ENCODE measurements at regions not wholly inside any gene's neighbourhood (a gene's known extent, or its start where the extent isn't known, plus 50 kb on each side); places are given as distances from the start of the nearest gene placed in this dataset.
A peak's percentile ranks its signal among the peaks of the same experiment; 100 is the strongest.

GRCh38 chr9:82466616-82467260 is 478.2 kb downstream of the SPATA31D1 start:
- Histone ChIP-seq H3K4me3 (ENCODE audit: low read length in 3 of 3) (no peak overlapping the region), H3K9me3 (ENCODE audit: control insufficient read depth in 3 of 3, low read length in 3 of 3) (no peaks in the 10 kb centered on the region)

GRCh38 chr9:82467436-82467835 is 478.9 kb downstream of the SPATA31D1 start:
- Histone ChIP-seq H3K4me3 (ENCODE audit: low read length in 3 of 3) (no peak overlapping the region), H3K9me3 (ENCODE audit: control insufficient read depth in 3 of 3, low read length in 3 of 3) (peaks cover 0 to 5% (median 0%) of the 10 kb centered on the region in 3 donors), H3K27me3 (ENCODE audit: control insufficient read depth in 3 of 3, insufficient read depth in 3 of 3, low read length in 3 of 3) (no peaks in the 10 kb centered on the region), H3K4me1 (ENCODE audit: control insufficient read depth in 3 of 3, insufficient read depth in 3 of 3, low read length in 3 of 3) (peaks cover 0 to 2% (median 0%) of the 10 kb centered on the region in 3 donors), H3K9ac (ENCODE audit: low read depth in 1 of 3, low read length in 3 of 3) (no peak overlapping the region), H3K36me3 (ENCODE audit: control insufficient read depth in 3 of 3, insufficient read depth in 3 of 3, low read length in 3 of 3) (no peaks in the 10 kb centered on the region), H3K27ac (ENCODE audit: low read depth, low read length) (no peak overlapping the region)

More at GRCh38 chr9:82466616-82467260, 478.2 kb downstream of the SPATA31D1 start:
- H3K27me3 ChIP-seq (ENCODE audit: control insufficient read depth in 3 of 3, insufficient read depth in 3 of 3, low read length in 3 of 3) = no peaks in the 10 kb centered on the region
- H3K4me1 ChIP-seq (ENCODE audit: control insufficient read depth in 3 of 3, insufficient read depth in 3 of 3, low read length in 3 of 3) = peaks cover 0 to 2% (median 0%) of the 10 kb centered on the region in 3 donors
- no peaks in the 10 kb centered on the region for H3K36me3 ChIP-seq (ENCODE audit: control insufficient read depth in 3 of 3, insufficient read depth in 3 of 3, low read length in 3 of 3)
- no peak overlapping the region for H3K27ac ChIP-seq (ENCODE audit: low read depth, low read length)
- no peak overlapping the region for H3K9ac ChIP-seq (ENCODE audit: low read depth in 1 of 3, low read length in 3 of 3)

GRCh38 chr9:82474235-82474634 is 485.7 kb downstream of the SPATA31D1 start:
- Histone ChIP-seq H3K9me3 (ENCODE audit: control insufficient read depth in 3 of 3, low read length in 3 of 3) (peaks cover 0 to 6% (median 0%) of the 10 kb centered on the region in 3 donors), H3K9ac (ENCODE audit: low read depth in 1 of 3, low read length in 3 of 3) (no peak overlapping the region), H3K27me3 (ENCODE audit: control insufficient read depth in 3 of 3, insufficient read depth in 3 of 3, low read length in 3 of 3) (no peaks in the 10 kb centered on the region), H3K27ac (ENCODE audit: low read depth, low read length) (no peak overlapping the region), H3K36me3 (ENCODE audit: control insufficient read depth in 3 of 3, insufficient read depth in 3 of 3, low read length in 3 of 3) (no peaks in the 10 kb centered on the region), H3K4me1 (ENCODE audit: control insufficient read depth in 3 of 3, insufficient read depth in 3 of 3, low read length in 3 of 3) (no peaks in the 10 kb centered on the region), H3K4me3 (ENCODE audit: low read length in 3 of 3) (no peak overlapping the region)

GRCh38 chr9:82475584-82476301 is 487.2 kb downstream of the SPATA31D1 start:
- H3K9me3 ChIP-seq (ENCODE audit: control insufficient read depth in 3 of 3, low read length in 3 of 3) = peaks cover 0 to 6% (median 0%) of the 10 kb centered on the region in 3 donors
- H3K27ac ChIP-seq (ENCODE audit: low read depth, low read length) = no peak overlapping the region
- H3K9ac ChIP-seq (ENCODE audit: low read depth in 1 of 3, low read length in 3 of 3) = no peak overlapping the region
- no peaks in the 10 kb centered on the region for H3K27me3 ChIP-seq (ENCODE audit: control insufficient read depth in 3 of 3, insufficient read depth in 3 of 3, low read length in 3 of 3)
- H3K36me3 ChIP-seq (ENCODE audit: control insufficient read depth in 3 of 3, insufficient read depth in 3 of 3, low read length in 3 of 3) = no peaks in the 10 kb centered on the region
- H3K4me1 ChIP-seq (ENCODE audit: control insufficient read depth in 3 of 3, insufficient read depth in 3 of 3, low read length in 3 of 3) = no peaks in the 10 kb centered on the region
- no peak overlapping the region for H3K4me3 ChIP-seq (ENCODE audit: low read length in 3 of 3)

DNA sequence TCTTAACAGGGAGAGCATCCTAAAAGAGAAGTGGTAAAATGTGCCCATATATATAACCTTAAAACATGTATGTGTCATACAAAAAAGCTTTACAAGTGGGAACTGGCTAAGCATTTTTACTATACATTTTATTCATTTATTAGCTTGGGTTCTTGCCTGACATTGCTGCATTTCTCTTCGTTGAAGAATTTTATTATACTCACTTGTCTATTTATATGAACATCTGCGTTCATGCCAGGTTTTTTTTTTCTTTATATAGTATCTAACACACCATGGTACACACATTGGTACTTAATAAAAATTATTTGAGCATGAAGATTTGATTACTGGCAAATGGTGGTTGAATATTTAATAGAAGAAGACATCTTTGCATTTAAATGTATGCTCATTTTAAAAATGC is 492.3 kb downstream of the SPATA31D1 start:
- no peaks in the 10 kb centered on the region for H3K4me1 ChIP-seq (ENCODE audit: control insufficient read depth in 3 of 3, insufficient read depth in 3 of 3, low read length in 3 of 3)
- no peak overlapping the region for H3K4me3 ChIP-seq (ENCODE audit: low read length in 3 of 3)
- no peaks in the 10 kb centered on the region for H3K9me3 ChIP-seq (ENCODE audit: control insufficient read depth in 3 of 3, low read length in 3 of 3)
- no peak overlapping the region for H3K9ac ChIP-seq (ENCODE audit: low read depth in 1 of 3, low read length in 3 of 3)
- H3K27ac ChIP-seq (ENCODE audit: low read depth, low read length) = no peak overlapping the region
- H3K36me3 ChIP-seq (ENCODE audit: control insufficient read depth in 3 of 3, insufficient read depth in 3 of 3, low read length in 3 of 3) = no peaks in the 10 kb centered on the region
- H3K27me3 ChIP-seq (ENCODE audit: control insufficient read depth in 3 of 3, insufficient read depth in 3 of 3, low read length in 3 of 3) = no peaks in the 10 kb centered on the region

- no peak overlapping the region for H3K4me3 ChIP-seq (ENCODE audit: low read length in 3 of 3)
- no peaks in the 10 kb centered on the region for H3K27me3 ChIP-seq (ENCODE audit: control insufficient read depth in 3 of 3, insufficient read depth in 3 of 3, low read length in 3 of 3)
- H3K27ac ChIP-seq (ENCODE audit: low read depth, low read length) = no peak overlapping the region
- H3K9me3 ChIP-seq (ENCODE audit: control insufficient read depth in 3 of 3, low read length in 3 of 3) = no peaks in the 10 kb centered on the region
- peaks cover 19 to 20% (median 19%) of the 10 kb centered on the region in 3 donors for H3K4me1 ChIP-seq (ENCODE audit: control insufficient read depth in 3 of 3, insufficient read depth in 3 of 3, low read length in 3 of 3)
- no peak overlapping the region for H3K9ac ChIP-seq (ENCODE audit: low read depth in 1 of 3, low read length in 3 of 3)
- H3K36me3 ChIP-seq (ENCODE audit: control insufficient read depth in 3 of 3, insufficient read depth in 3 of 3, low read length in 3 of 3) = no peaks in the 10 kb centered on the region
These were observed 499.4 kb downstream of the SPATA31D1 start for GRCh38 chr9:82487935-82488312.

DNA sequence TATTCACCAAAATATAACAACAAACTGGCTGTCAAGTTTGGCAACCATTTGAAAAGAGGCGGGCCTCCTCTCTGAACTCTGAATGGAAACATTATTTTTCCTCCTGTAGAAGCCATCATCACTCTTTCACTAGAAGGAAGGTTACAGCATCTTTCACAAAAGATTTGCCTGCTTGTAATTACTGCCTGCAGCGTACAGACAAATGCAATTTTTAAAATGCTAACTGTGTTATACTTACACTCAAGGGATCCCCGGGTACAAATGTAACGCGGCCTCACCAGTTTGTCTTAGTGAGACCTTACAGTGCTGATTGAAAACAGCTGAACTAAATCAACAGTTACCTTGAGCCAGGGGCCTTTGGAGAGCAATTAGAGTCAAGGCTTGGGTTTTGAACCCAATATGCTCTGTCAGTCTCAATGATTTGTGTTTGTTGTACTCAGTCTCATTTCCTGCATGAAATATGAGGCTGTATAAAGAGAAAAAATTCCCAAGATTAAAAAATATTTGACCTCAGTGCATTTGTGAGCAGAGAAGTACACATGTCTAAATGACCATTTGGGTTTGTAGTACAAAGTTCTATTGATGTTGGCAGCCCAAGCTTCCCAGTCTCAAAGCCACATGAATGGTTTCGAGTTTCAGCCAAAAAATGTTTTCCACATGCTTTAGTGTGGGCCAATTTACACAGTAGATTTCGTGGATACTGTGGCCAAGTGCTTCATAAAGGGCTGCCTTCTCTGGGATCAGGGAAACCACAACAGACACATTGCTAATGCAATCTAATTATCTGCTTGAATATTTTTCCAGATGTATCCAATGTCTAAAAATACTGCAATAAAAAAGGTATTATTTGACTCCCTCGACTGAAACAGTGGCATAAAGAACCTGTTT is 500.0 kb downstream of the SPATA31D1 start:
- peak overlapping the region; percentile 67 for H3K27ac ChIP-seq (ENCODE audit: low read depth, low read length)
- H3K9ac ChIP-seq (ENCODE audit: low read depth in 1 of 3, low read length in 3 of 3) = no peak overlapping the region
- H3K9me3 ChIP-seq (ENCODE audit: control insufficient read depth in 3 of 3, low read length in 3 of 3) = no peaks in the 10 kb centered on the region
- H3K4me3 ChIP-seq (ENCODE audit: low read length in 3 of 3) = no peak overlapping the region
- no peaks in the 10 kb centered on the region for H3K36me3 ChIP-seq (ENCODE audit: control insufficient read depth in 3 of 3, insufficient read depth in 3 of 3, low read length in 3 of 3)
- H3K4me1 ChIP-seq (ENCODE audit: control insufficient read depth in 3 of 3, insufficient read depth in 3 of 3, low read length in 3 of 3) = peaks cover 19 to 20% (median 19%) of the 10 kb centered on the region in 3 donors
- no peaks in the 10 kb centered on the region for H3K27me3 ChIP-seq (ENCODE audit: control insufficient read depth in 3 of 3, insufficient read depth in 3 of 3, low read length in 3 of 3)

GRCh38 chr9:82489201-82489821 is 500.7 kb downstream of the SPATA31D1 start:
- Histone ChIP-seq H3K36me3 (ENCODE audit: control insufficient read depth in 3 of 3, insufficient read depth in 3 of 3, low read length in 3 of 3) (no peaks in the 10 kb centered on the region), H3K9me3 (ENCODE audit: control insufficient read depth in 3 of 3, low read length in 3 of 3) (no peaks in the 10 kb centered on the region), H3K9ac (ENCODE audit: low read depth in 1 of 3, low read length in 3 of 3) (no peak overlapping the region), H3K4me3 (ENCODE audit: low read length in 3 of 3) (peak overlapping the region in 1 of 3 donors; percentile 2), H3K27ac (ENCODE audit: low read depth, low read length) (peak overlapping the region; percentile 67), H3K4me1 (ENCODE audit: control insufficient read depth in 3 of 3, insufficient read depth in 3 of 3, low read length in 3 of 3) (peaks cover 19 to 20% (median 19%) of the 10 kb centered on the region in 3 donors), H3K27me3 (ENCODE audit: control insufficient read depth in 3 of 3, insufficient read depth in 3 of 3, low read length in 3 of 3) (peaks cover 0 to 2% (median 0%) of the 10 kb centered on the region in 3 donors)

DNA sequence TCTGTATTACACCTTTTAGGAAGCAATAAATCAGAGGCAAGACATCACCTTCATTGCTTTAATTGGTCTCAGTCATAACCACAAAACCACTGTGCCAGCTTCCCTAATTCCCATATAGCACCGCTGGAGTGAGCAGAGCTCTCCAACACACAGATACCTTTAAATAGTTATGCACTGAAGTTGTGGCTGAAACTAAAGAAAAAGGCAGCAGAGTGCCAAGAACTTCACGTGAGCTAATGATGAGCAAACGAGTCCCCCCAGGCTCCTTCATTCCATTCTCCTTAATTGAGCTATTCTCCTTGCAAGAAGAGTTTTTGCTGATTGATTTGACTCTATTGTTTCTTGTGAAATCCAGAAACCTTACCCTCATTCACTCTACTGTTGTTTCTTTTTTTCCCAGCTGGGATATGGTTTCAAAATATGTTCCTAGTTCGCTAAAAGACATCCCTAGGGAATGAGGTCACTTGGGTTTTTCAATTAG is 501.5 kb downstream of the SPATA31D1 start:
- H3K9ac ChIP-seq (ENCODE audit: low read depth in 1 of 3, low read length in 3 of 3) = no peak overlapping the region
- H3K27me3 ChIP-seq (ENCODE audit: control insufficient read depth in 3 of 3, insufficient read depth in 3 of 3, low read length in 3 of 3) = peaks cover 0 to 2% (median 0%) of the 10 kb centered on the region in 3 donors
- no peaks in the 10 kb centered on the region for H3K9me3 ChIP-seq (ENCODE audit: control insufficient read depth in 3 of 3, low read length in 3 of 3)
- H3K27ac ChIP-seq (ENCODE audit: low read depth, low read length) = peak overlapping the region; percentile 67
- H3K4me3 ChIP-seq (ENCODE audit: low read length in 3 of 3) = peak overlapping the region in 1 of 3 donors; percentile 26
- H3K36me3 ChIP-seq (ENCODE audit: control insufficient read depth in 3 of 3, insufficient read depth in 3 of 3, low read length in 3 of 3) = no peaks in the 10 kb centered on the region
- H3K4me1 ChIP-seq (ENCODE audit: control insufficient read depth in 3 of 3, insufficient read depth in 3 of 3, low read length in 3 of 3) = peaks cover 19 to 20% (median 19%) of the 10 kb centered on the region in 3 donors

All from skeletal muscle tissue (tissue), 3 donors.